ENCODE measurements at regions not wholly inside any gene's neighbourhood (a gene's known extent, or its start where the extent isn't known, plus 50 kb on each side); places are given as distances from the start of the nearest gene placed in this dataset.

GRCh38 chr10:129005080-129005479 is 462.0 kb upstream of the MGMT start:
- in situ Hi-C loops (cut with MboI; ENCODE audit: low sequenced_read_pairs) = no loop called here

DNA sequence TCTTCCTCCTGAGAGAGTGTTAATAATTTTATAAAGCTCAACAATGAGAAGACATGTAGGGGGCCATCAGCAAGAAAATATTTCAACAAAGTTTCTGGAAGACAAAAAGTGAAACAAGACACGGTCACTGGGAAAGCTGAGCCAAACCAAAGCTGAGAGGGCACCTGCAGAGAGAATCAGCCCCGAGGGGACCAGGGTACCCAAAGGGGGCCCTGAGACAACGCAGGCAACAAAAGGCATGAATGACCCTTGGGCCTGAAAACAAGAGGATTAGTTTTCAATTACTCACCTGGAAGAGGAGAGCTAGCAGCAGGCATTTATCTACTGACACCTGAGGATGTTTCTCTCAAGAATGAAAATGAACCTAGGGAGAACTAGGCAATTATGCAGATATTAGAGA is 461.2 kb upstream of the MGMT start:
- in situ Hi-C loops (cut with MboI; ENCODE audit: low sequenced_read_pairs) = no loop called here

DNA sequence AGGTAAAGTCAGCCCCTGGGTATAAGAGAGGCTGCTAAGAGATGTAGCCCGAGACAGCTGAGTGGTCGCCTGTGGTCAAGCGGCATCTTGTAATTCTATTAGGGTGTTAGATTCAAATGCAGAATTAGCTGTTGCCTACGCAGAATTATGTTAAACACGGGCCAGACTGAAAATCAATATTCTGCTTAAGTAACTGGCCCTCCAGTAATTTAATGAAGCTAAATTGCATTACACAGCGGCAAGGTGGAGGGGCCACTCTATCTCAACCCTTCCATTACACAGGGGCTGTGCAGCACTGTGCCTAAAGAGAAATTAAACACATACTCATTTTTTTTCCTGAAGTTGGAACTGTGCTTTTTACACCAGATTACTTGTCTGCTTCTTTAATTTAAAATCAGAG is 448.5 kb upstream of the MGMT start:
- in situ Hi-C loops (cut with MboI; ENCODE audit: low sequenced_read_pairs) = no loop called here

DNA sequence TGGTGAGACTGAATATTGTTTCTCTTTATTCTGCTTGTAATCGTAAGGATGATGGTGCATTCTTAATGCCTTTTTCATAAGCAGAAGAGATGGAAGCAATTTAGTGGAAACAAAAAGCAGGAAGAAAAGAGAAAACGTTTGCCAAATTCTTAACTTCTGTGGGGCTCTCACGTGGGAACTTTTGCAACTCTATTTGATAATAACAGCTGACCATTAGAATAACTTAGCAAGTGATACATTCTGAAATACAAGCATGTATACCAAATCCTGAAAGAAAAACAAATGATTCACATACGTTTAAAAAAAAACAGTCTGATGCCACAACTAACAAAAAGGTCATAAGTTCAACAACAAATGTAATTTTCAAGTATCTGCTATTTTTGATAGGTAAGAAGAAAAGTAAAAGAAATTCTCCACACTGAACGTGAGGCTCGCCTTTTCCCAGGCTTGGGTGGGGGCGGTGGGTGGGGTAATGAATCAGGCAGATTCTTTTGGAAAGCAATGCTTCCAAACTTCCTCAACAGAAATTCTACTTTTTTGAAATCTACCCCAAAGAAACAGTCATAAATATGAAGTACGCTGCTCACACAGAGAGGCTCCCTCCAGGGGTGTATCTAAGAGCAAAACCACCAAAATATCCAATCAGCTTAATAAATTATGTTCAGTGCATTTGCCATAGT is 446.2 kb upstream of the MGMT start:
- in situ Hi-C loops (cut with MboI; ENCODE audit: low sequenced_read_pairs) = no loop called here

GRCh38 chr10:129021594-129022304 is 445.3 kb upstream of the MGMT start:
- in situ Hi-C loops (cut with MboI; ENCODE audit: low sequenced_read_pairs) = no loop called here

GRCh38 chr10:129023082-129023481 is 444.0 kb upstream of the MGMT start:
- in situ Hi-C loops (cut with MboI; ENCODE audit: low sequenced_read_pairs) = no loop called here

GRCh38 chr10:129024046-129024445 is 443.0 kb upstream of the MGMT start:
- in situ Hi-C loops (cut with MboI; ENCODE audit: low sequenced_read_pairs) = no loop called here

- in situ Hi-C loops (cut with MboI; ENCODE audit: low sequenced_read_pairs) = loop anchor here (25.0 kb wide), 1 partner anchor 962 kb away; no protein-coding TSS in a partner anchor
Observed at GRCh38 chr10:129025787-129026186, 441.3 kb upstream of the MGMT start.

- in situ Hi-C loops (cut with MboI; ENCODE audit: low sequenced_read_pairs) = loop anchor here (25.0 kb wide), 1 partner anchor 959 kb away; no protein-coding TSS in a partner anchor
Observed at GRCh38 chr10:129027906-129028305, 439.1 kb upstream of the MGMT start.

DNA sequence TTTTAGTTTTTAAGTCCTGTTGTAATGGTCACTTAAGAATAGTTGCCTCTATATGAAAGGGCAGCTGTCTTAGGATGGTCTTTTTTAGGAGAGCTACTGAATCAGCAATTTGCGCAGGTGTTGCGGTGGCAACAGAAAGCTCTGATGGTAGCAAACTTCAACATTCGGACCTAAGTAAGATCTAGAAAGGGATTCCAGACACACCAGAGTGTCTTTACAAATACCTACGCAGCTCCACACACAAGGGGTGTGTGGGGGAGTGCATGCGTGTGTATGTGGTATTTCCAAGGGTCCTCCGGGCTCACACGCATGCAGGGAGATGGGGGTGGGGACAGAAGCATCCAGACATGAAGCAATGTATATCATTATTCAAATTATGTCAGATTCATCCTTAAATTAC is 438.6 kb upstream of the MGMT start:
- in situ Hi-C loops (cut with MboI; ENCODE audit: low sequenced_read_pairs) = loop anchor here (25.0 kb wide), 1 partner anchor 959 kb away; no protein-coding TSS in a partner anchor

GRCh38 chr10:129029051-129029450 is 438.0 kb upstream of the MGMT start:
- in situ Hi-C loops (cut with MboI; ENCODE audit: low sequenced_read_pairs) = loop anchor here (25.0 kb wide), 1 partner anchor 958 kb away; no protein-coding TSS in a partner anchor

DNA sequence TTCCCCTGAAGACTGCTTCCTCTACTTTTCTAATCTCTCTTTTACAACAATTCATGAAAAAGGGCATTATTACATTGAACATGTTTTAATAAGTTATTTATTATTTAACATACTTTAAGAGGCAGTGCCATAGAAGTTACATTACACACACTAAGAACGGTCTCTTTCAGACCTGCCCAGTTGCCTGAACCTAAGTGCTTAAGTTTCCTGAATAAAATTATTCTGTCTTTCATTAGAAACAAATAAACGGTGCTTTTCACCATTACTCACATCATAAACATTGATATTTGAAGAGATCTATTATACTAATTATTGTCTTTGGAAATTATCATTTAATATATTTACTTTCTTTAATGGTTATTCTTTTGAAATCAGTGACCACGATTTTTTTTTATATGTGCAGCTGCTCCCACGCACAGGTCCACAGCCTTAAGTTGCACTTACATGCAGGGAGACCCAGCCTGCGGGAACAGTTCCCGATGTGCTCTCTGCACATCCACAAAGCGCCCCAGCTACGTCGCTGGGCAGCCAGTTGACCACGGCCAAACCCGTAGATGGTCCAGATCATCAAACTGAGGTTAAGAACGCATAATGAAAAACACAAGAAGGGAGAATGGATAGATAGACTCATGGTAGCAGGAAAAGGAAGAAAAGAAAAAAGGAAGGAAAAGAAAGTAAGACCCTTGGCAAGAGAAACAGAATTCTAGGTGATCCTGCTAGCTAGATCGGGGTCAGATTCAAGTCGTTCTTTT is 437.0 kb upstream of the MGMT start:
- in situ Hi-C loops (cut with MboI; ENCODE audit: low sequenced_read_pairs) = loop anchor here (25.0 kb wide), 1 partner anchor 957 kb away; no protein-coding TSS in a partner anchor

DNA sequence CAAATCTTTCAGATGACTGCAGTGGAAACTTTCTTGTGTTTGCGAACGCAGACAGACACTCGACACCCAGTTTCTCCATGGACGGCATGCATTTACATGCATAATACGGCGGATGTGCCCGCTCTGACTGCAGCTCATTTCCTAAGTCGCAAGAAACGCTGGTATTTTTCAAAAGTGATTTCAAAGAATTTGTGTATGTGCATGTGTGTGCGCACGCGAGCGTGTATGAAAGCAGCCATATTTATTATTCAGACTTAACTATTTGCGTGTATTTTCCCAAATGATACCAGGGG is 436.5 kb upstream of the MGMT start:
- in situ Hi-C loops (cut with MboI; ENCODE audit: low sequenced_read_pairs) = loop anchor here (25.0 kb wide), 1 partner anchor 957 kb away; no protein-coding TSS in a partner anchor

DNA sequence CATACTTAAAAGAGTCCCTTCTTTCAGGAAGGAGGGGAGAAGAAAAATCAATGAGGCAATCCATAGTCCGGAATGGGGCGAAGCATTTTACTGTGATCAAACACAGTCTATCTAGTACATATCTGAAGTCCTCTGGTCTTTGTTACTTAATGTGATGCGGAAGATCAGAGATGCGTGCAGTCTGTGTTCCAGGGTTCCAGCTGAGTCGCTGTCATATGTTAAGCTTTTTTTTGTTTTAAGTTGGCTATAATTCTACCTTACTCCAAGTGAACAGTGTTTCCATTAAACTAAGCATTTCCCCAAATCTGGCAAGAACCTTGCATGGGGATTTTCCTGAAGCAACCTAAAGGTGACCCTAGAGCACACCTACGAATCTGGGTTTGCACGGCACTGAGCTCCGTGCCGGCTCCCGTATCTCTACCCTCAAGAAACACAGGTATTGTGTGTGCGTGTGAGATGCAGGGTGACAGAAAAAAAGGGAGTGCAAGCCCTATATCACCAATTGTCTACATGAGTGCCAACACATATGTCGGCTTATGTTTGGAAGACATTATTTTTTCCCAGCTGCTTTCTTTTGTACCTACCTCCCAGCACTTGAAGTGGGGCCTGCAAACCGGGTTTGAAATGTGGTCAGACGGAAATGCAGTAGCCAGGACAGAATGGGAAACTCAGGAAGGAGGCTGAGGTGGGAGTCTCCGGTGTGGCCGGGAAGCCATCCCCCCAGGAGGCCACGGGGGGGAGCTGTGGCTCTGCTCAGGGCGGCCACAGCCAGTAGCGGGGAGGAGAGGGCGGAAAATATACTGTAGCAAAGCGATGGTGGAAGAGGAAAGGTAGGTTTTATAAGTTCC is 435.8 kb upstream of the MGMT start:
- in situ Hi-C loops (cut with MboI; ENCODE audit: low sequenced_read_pairs) = loop anchor here (25.0 kb wide), 1 partner anchor 956 kb away; no protein-coding TSS in a partner anchor

GRCh38 chr10:129031844-129032150 is 435.2 kb upstream of the MGMT start:
- in situ Hi-C loops (cut with MboI; ENCODE audit: low sequenced_read_pairs) = loop anchor here (25.0 kb wide), 1 partner anchor 956 kb away; no protein-coding TSS in a partner anchor

- in situ Hi-C loops (cut with MboI; ENCODE audit: low sequenced_read_pairs) = loop anchor here (25.0 kb wide), 1 partner anchor 955 kb away; no protein-coding TSS in a partner anchor
Observed at GRCh38 chr10:129032372-129033313, 434.4 kb upstream of the MGMT start.

DNA sequence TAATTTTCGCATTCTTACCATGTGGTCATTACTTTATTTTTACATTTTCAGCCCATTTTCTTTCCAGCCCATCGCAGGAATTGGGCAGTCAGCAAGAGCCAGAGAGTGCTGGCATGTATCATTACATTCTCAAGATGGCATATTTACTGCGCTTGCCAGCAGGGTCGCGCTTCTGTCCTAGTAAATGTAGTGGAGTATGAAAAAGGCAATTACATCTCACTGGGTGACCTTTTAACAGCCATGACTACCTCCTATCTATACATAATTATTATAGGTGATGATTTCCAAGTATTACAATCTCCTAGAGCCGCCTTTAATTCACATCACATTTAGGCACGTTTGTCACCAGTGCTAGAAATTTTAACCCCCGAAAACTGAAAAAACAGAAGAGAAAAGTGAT is 433.7 kb upstream of the MGMT start:
- in situ Hi-C loops (cut with MboI; ENCODE audit: low sequenced_read_pairs) = loop anchor here (25.0 kb wide), 1 partner anchor 954 kb away; no protein-coding TSS in a partner anchor

GRCh38 chr10:129033790-129034272 is 433.2 kb upstream of the MGMT start:
- in situ Hi-C loops (cut with MboI; ENCODE audit: low sequenced_read_pairs) = loop anchor here (25.0 kb wide), 1 partner anchor 953 kb away; no protein-coding TSS in a partner anchor
